Stomach smooth muscle (tissue), 2 donors: ENCODE measurements at regions not wholly inside any gene's neighbourhood (a gene's known extent, or its start where the extent isn't known, plus 50 kb on each side); places are given as distances from the start of the nearest gene placed in this dataset.

ENCODE experiments used
- H3K27ac ChIP-seq: one replicate; pipeline ENCODE4 v1.7.0; 2013; ENCODE audit warnings: mild to moderate bottlenecking, low read length, inconsistent platforms
- H3K27me3 ChIP-seq, 2 donors: one replicate each; pipeline ENCODE4 v1.7.0; 2013; ENCODE audit warnings: low read length in 2 of 2; ENCODE audit not compliant: insufficient read depth in 2 of 2, control insufficient read depth in 1 of 2
- H3K36me3 ChIP-seq, 2 donors: one replicate each; pipeline ENCODE4 v1.7.0; 2013; ENCODE audit warnings: low read length in 2 of 2; ENCODE audit not compliant: control insufficient read depth in 2 of 2, insufficient read depth in 2 of 2
- H3K4me1 ChIP-seq: one replicate; pipeline ENCODE4 v1.7.0; 2013; ENCODE audit warnings: low read length; ENCODE audit not compliant: control insufficient read depth, insufficient read depth
- H3K4me3 ChIP-seq, 2 donors: one replicate each; pipeline ENCODE4 v1.7.0; 2013; ENCODE audit warnings: low read length in 2 of 2
- H3K9ac ChIP-seq, 2 donors: one replicate each; pipeline ENCODE4 v1.7.0; 2013; ENCODE audit warnings: low read length in 2 of 2, mild to moderate bottlenecking in 1 of 2
- H3K9me3 ChIP-seq, 2 donors: one replicate each; pipeline ENCODE4 v1.7.0; 2013; ENCODE audit warnings: low read length in 2 of 2; ENCODE audit not compliant: control insufficient read depth in 2 of 2
- donor health status: healthy.
- donor health status: Pancreatic carcinoma.

DNA sequence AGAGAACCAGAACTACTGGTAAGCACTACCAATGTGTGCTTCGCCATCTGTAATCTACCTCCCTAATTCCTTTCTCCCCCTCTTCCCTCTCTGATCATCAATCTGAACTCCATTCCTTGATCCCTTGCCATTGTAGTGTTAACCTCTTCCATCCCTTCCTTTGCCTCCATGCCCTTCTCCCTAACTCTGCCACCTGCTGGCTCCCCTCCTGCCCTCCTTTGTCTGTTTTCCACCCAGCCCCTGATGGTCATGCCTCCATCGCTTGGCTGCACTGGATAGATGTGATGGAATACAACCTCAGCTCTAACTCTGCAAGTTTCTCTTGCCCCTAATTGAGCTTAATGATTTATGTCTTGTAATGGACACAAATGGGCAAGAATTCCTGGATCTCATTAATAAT is 108.2 kb upstream of the ASIC2 start:
- no peaks in the 10 kb centered on the region for H3K36me3 ChIP-seq

DNA sequence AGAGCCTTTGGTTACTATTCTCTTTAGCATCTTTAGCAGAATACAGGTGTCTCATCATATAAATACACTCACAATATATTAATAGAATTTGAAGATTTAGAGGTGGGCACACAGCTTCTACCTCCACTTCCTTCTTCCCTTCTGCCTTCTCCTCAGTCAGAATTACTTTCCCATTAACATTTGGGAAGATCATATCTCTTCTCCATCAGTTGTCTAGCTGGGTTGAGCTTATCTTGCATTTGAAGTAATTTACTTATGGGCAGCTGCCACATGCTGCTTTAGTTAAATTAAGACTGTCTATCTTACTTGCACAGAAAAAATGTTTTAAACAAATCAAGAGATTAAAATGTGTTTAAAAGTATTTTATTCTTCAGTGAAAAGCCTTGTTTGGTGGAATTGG is 110.1 kb upstream of the ASIC2 start:
- H3K36me3 ChIP-seq: no peaks in the 10 kb centered on the region
- H3K27ac ChIP-seq: no peak overlapping the region
- no peak overlapping the region for H3K9ac ChIP-seq
- no peaks in the 10 kb centered on the region for H3K9me3 ChIP-seq
- no peak overlapping the region for H3K4me3 ChIP-seq
- no peaks in the 10 kb centered on the region for H3K4me1 ChIP-seq
- peaks cover 0 to 2% of the 10 kb centered on the region in 2 donors for H3K27me3 ChIP-seq

More for the DNA sequence above, 108.2 kb upstream of the ASIC2 start:
- H3K27me3 ChIP-seq: peaks cover 0 to 2% of the 10 kb centered on the region in 2 donors
- no peak overlapping the region for H3K4me3 ChIP-seq
- H3K27ac ChIP-seq: no peak overlapping the region
- H3K4me1 ChIP-seq: no peaks in the 10 kb centered on the region
- H3K9ac ChIP-seq: no peak overlapping the region
- H3K9me3 ChIP-seq: no peaks in the 10 kb centered on the region

DNA sequence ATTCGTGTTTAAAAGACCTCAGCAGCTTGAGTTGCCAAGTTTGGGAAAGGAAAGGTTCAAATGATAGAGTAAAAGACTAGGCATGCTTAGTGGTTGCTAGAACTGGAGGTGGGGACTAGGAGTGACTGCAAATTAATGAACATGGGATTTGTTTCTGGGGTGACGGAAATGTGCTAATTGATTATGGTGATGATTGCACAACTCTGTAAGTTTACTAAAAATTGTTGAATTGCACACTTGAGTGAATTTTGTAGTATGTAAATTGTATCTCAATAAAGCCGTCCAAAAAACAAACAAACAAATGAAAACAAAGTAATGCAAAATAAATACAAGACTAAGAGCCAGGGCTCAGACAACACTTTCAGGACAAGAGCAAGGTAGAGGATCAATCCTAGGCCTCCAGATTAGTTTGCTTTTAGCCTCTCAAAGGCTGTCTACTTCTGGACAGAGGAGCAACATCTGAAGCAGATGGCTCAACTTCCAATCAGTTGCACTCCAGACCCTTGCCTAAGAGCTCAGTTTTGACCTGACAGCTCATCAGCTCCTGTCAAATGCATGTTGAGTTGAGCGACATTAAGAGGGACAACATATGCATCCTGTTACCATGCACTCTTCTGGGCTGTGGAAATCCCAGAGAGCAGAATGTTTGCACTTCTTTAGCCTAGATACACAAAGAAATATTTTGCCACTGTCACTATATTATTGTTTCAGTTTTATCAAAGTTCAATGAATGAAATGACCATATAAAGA is 111.2 kb upstream of the ASIC2 start:
- Histone ChIP-seq H3K4me3 (no peak overlapping the region), H3K27ac (no peak overlapping the region), H3K36me3 (no peaks in the 10 kb centered on the region), H3K9me3 (no peaks in the 10 kb centered on the region), H3K4me1 (no peaks in the 10 kb centered on the region), H3K27me3 (peaks cover 0 to 2% of the 10 kb centered on the region in 2 donors), H3K9ac (no peak overlapping the region)

DNA sequence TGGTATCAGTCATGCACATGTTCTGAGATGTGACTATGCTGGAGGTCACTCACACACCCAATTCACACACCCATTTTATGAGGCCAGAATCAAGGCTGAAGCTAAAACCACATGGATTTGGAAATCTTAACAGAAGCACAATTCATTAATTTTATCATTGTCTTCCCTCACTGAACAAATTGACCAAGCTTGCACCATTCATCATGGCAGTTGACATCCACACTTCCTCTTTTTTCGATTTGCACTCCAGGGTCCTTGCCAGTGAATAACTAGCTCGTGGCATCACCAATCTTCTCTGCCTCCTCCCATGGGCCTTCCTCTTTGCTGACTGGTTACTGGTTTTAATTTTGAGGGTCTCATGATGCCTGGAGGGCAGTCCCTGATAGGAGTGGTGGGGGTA is 123.0 kb upstream of the ASIC2 start:
- Histone ChIP-seq H3K4me1 (no peaks in the 10 kb centered on the region), H3K27me3 (peaks cover 0 to 5% of the 10 kb centered on the region in 2 donors), H3K9me3 (no peaks in the 10 kb centered on the region), H3K4me3 (no peak overlapping the region), H3K9ac (no peak overlapping the region), H3K36me3 (no peaks in the 10 kb centered on the region), H3K27ac (no peak overlapping the region)

DNA sequence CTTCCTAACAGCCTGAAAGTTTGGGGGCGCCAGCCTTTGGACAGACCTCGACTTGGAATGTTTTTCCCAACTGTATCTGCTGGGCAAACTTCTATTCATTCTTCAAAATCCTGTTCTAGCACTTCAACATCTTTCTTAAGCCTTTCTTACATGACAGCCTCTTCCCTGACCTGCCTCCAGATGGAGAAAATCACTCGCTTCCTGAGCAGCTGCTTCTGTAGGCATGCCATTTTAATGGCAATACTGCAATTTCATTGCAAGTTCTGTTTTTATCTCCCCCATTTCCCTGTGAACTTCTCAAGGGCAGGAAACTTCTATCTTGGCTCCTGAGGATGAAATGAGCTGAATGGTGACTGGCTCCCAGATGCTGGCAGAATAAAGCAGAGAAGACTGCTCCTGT is 128.8 kb upstream of the ASIC2 start:
- Histone ChIP-seq H3K27me3 (peaks cover 0 to 7% of the 10 kb centered on the region in 2 donors), H3K4me1 (no peaks in the 10 kb centered on the region), H3K9ac (no peak overlapping the region), H3K36me3 (no peaks in the 10 kb centered on the region), H3K4me3 (no peak overlapping the region), H3K27ac (no peak overlapping the region), H3K9me3 (peaks cover 0 to 2% of the 10 kb centered on the region in 2 donors)

DNA sequence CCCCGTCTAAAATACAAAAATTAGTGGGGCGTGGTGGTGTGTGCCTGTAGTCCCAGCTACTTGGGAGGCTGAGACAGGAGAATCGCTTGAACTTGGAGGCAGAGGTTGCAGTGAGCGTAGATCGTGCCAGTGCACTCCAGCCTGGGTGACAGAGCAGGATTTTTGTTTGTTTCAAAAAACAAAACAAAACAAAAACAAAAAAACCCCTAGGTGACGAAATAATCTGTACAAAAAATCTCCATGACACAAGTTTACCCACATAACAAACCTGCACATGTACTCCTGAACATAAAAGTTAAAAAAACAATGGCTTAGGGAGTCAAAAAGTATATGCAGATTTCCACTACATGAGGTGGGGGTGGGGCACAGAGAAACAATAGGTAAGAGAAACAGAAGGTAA is 140.5 kb upstream of the ASIC2 start:
- Histone ChIP-seq H3K9ac (no peak overlapping the region), H3K4me1 (no peaks in the 10 kb centered on the region), H3K4me3 (no peak overlapping the region), H3K36me3 (no peaks in the 10 kb centered on the region), H3K27ac (no peak overlapping the region), H3K9me3 (no peaks in the 10 kb centered on the region), H3K27me3 (peaks cover 0 to 2% of the 10 kb centered on the region in 2 donors)

DNA sequence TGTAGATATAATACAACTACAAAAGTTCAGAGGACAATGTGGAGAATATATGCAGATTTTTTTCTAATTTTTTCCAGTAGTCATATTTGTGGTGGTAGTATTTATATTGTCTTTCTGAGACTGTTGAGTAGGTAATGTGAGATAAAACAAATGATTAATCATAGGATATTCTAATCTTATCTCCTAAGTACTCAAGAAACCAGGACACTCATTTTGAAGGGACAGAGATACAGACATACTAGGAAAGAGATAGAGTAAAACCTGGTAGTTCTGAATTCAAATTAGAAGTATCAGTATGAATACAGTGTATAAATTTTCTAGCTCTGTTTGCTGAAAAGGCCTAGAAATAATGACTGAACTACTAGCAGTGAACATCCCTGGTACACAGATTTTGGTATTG is 141.7 kb upstream of the ASIC2 start:
- H3K4me3 ChIP-seq: no peak overlapping the region
- no peak overlapping the region for H3K9ac ChIP-seq
- H3K36me3 ChIP-seq: no peaks in the 10 kb centered on the region
- no peak overlapping the region for H3K27ac ChIP-seq
- H3K4me1 ChIP-seq: no peaks in the 10 kb centered on the region
- H3K9me3 ChIP-seq: no peaks in the 10 kb centered on the region
- peaks cover 0 to 1% of the 10 kb centered on the region in 2 donors for H3K27me3 ChIP-seq

DNA sequence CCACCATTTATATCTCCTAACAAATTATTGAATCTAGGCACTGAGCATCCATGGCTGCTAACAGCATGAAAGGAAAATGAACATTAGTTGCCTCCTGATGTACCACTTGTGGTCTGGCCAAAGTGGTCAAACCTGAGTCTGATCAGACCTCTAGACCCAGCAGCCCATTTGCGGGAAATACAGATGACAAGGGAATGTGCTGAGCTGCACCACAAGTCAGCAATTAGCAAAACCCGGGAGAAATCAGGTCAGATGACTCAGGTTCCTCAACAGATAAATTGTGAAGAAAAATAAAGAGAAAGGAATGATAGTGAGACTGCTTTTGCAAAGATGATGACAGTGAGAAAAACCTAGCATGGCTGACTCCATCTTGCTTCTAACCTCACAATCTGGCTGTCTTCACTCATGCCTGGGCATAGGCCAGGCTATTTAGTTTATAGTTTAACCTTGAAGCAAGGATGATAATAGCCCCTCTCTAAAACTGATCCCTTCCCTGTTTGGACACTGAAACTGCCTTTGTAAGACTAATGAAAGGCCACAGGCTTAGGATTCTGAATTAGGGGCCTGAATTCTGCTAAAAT is 142.7 kb upstream of the ASIC2 start:
- H3K27me3 ChIP-seq: no peaks in the 10 kb centered on the region
- no peak overlapping the region for H3K4me3 ChIP-seq
- H3K27ac ChIP-seq: no peak overlapping the region
- no peaks in the 10 kb centered on the region for H3K9me3 ChIP-seq
- no peaks in the 10 kb centered on the region for H3K4me1 ChIP-seq
- H3K36me3 ChIP-seq: no peaks in the 10 kb centered on the region
- no peak overlapping the region for H3K9ac ChIP-seq

DNA sequence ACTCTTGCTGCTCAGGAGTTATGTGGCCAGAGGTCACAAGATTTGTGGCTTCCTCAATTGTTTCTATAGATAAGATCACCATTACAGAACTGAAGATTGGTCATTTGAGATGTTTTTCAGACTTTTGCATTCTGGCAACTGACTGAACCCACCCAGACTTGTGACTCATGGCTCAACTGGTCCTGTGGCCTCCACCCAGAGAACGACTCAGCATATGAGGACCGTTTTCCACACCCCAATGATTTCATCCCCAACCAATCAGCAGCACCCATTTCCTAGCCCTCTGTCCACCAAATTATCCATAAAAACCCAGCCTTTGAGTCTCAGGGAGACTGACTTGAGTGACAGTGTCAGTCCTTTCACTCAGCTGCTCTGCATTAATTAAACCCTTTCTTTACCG is 143.2 kb upstream of the ASIC2 start:
- H3K9me3 ChIP-seq: no peaks in the 10 kb centered on the region
- H3K4me1 ChIP-seq: no peaks in the 10 kb centered on the region
- H3K9ac ChIP-seq: no peak overlapping the region
- no peak overlapping the region for H3K4me3 ChIP-seq
- H3K27me3 ChIP-seq: no peaks in the 10 kb centered on the region
- no peaks in the 10 kb centered on the region for H3K36me3 ChIP-seq
- no peak overlapping the region for H3K27ac ChIP-seq

DNA sequence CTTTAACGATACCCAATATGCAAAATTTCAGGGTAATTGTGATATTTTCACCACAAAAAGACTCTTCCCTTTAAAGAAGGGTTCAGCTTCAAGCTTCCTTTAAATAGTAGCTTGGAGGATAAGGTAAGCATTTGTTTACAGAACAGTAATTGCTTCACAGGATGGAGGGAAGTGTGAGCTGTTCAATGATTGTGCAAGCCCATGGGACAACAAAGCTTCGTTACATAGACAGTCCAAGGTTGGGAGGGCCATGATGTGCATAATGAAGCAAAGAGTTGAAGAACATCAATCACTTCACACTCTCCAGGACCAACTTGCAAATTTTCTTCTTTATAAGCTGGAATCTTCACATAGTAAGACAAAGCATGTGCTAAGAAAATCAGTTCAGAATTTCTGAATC is 145.0 kb upstream of the ASIC2 start:
- Histone ChIP-seq H3K36me3 (no peaks in the 10 kb centered on the region), H3K9me3 (no peaks in the 10 kb centered on the region), H3K4me3 (no peak overlapping the region), H3K4me1 (no peaks in the 10 kb centered on the region), H3K27ac (no peak overlapping the region), H3K27me3 (no peaks in the 10 kb centered on the region), H3K9ac (no peak overlapping the region)

DNA sequence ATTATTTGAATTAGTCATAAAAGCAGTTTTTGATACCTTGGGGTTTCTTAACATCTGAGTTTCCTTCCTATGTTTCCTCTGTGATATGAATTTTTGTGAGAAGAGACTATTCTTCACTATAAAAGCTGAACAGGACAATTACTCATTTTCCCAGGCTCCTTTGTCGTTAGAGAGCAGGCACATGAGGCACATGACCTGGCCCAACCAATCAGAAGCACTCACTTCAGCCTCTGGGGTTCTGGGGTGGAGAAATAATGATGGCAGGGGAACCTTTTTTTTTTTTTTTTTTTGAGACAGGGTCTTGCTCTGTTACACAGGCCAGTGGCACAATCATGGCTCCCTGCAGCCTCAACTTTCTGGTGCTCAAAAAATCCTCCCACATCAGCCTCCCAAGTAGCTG is 145.5 kb upstream of the ASIC2 start:
- no peaks in the 10 kb centered on the region for H3K4me1 ChIP-seq
- no peaks in the 10 kb centered on the region for H3K36me3 ChIP-seq
- H3K27me3 ChIP-seq: no peaks in the 10 kb centered on the region
- no peaks in the 10 kb centered on the region for H3K9me3 ChIP-seq
- H3K9ac ChIP-seq: no peak overlapping the region
- H3K4me3 ChIP-seq: no peak overlapping the region
- H3K27ac ChIP-seq: no peak overlapping the region
